Panc1 (cell line): ENCODE measurements at regions not wholly inside any gene's neighbourhood (a gene's known extent, or its start where the extent isn't known, plus 50 kb on each side); places are given as distances from the start of the nearest gene placed in this dataset.

Source experiments
- ATAC-seq: fragments of 200-7000 bp; cut with Tn5 transposase; 2 replicates; pipeline ENCODE4 v1.9.1; 2020; ENCODE audit warnings: mild to moderate bottlenecking, moderate library complexity
- BruUV-seq: library from RNA; stranded (reverse); fragments of 400-500 nt; replicated peaks from 2 replicates; lab custom pipeline; 2021; lab: Mats Ljungman, UMichigan
- CTCF ChIA-PET: fragments of 300-600 bp; sonication (Branson Sonifier 250); formaldehyde crosslinking; loops from one replicate; lab custom pipeline; 2022; ENCODE audit warnings: antibody characterized with exemption; lab: Charles Lee
- POLR2A ChIA-PET: fragments of 300-600 bp; sonication (Branson Sonifier 250); formaldehyde crosslinking; loops from one replicate; lab custom pipeline; 2022; ENCODE audit warnings: antibody characterized with exemption; lab: Charles Lee
- DNase-seq: peaks from one replicate; pipeline ENCODE4 v3.0.0-alpha.2; 2010; ENCODE audit warnings: low read depth, low spot score
- H3K27ac ChIP-seq: 2 replicates; pipeline ENCODE4 v1.5.1; 2011; ENCODE audit warnings: mild to moderate bottlenecking, low read length, inconsistent platforms
- H3K27me3 ChIP-seq: fragments of 200-500 bp; sonication (Bioruptor generic); 2 replicates; pipeline ENCODE4 v1.6.0; 2014; ENCODE audit warnings: low read length, inconsistent platforms; ENCODE audit not compliant: control insufficient read depth, insufficient read depth
- H3K36me3 ChIP-seq: fragments of 200-500 bp; sonication (Bioruptor generic); 2 replicates; pipeline ENCODE4 v1.5.1; 2014; ENCODE audit warnings: inconsistent platforms, mild to moderate bottlenecking, low read length, moderate library complexity; ENCODE audit not compliant: control insufficient read depth, insufficient read depth
- H3K4me1 ChIP-seq: 2 replicates; pipeline ENCODE4 v1.5.1; 2011; ENCODE audit warnings: inconsistent platforms, mild to moderate bottlenecking, low read length, moderate library complexity; ENCODE audit not compliant: control insufficient read depth, insufficient read depth
- H3K4me3 ChIP-seq, 2 experiments: 2 replicates each; pipeline ENCODE4 v1.5.1; 2011 to 2012; ENCODE audit warnings: low read depth in 2 of 2, low read length in 2 of 2, mild to moderate bottlenecking in 2 of 2, inconsistent platforms in 1 of 2, moderate library complexity in 1 of 2
- H3K9me3 ChIP-seq: fragments of 200-500 bp; sonication (Bioruptor generic); 2 replicates; pipeline ENCODE4 v1.5.1; 2014; ENCODE audit warnings: low read depth, mild to moderate bottlenecking, inconsistent platforms, low read length, moderate library complexity; ENCODE audit not compliant: control insufficient read depth, insufficient read depth
- POLR2AphosphoS5 ChIP-seq: IDR thresholded peaks from 2 replicates; pipeline ENCODE4 v1.6.1; 2012; ENCODE audit warnings: mild to moderate bottlenecking, low read depth, low read length, moderate library complexity
- SIN3A ChIP-seq: IDR thresholded peaks from 2 replicates; pipeline ENCODE4 v1.6.1; 2012; ENCODE audit warnings: low read depth, mild to moderate bottlenecking, low read length, moderate library complexity, borderline replicate concordance; ENCODE audit not compliant: insufficient read depth
- TCF7L2 ChIP-seq: IDR thresholded peaks from 2 replicates; pipeline ENCODE4 v1.6.1; 2011; ENCODE audit warnings: mild to moderate bottlenecking, low read depth, low read length, inconsistent platforms
- in situ Hi-C: cut with HindIII; loops from 2 replicates; pipeline ENCODE4 v1.10.0; 2016; ENCODE audit warnings: low sequenced_read_pairs, low pct_unique_long_range_greater_than_20kb
- intact Hi-C: fragments of 100-400 bp; cut with micrococcal nuclease; formaldehyde crosslinking; loops from one replicate; pipeline ENCODE4 v1.10.0; 2022; ENCODE audit not compliant: unreplicated experiment
- TF ChIP-seq, protein P1 (sequence below), 2 experiments: IDR thresholded peaks; 2 replicates each; pipeline ENCODE4 v1.6.1; 2011 to 2012; ENCODE audit warnings: low read depth in 2 of 2, control low read depth in 1 of 2, low read length in 1 of 2, mild to moderate bottlenecking in 1 of 2, moderate library complexity in 1 of 2; ENCODE audit not compliant: insufficient read depth in 1 of 2
- TF ChIP-seq, protein P2 (sequence below): fragments of 450-650 bp; IDR thresholded peaks from 2 replicates; pipeline ENCODE4 v1.5.1; 2017; ENCODE audit warnings: mild to moderate bottlenecking

DNA sequence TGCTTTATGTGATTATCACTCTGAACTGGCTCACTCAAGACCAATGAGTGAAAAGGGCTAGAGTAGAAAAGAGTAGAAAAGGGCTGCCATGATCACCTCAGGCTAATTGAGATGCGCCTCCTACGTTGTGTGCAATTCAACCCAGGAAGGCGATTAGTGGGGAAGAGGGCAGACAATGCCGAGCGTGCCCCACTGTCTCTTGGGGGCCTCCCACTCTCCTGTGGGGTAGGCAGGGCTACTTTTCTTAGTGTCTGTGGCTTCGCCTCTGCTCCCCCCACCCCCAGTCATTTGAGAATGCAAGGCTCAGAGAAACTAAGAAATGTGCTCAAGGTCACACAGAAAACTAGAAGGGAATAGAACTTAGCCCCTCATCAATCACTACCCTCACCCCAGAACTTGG is 57.7 kb upstream of the RASD2 start:
- H3K4me1 ChIP-seq, result no peaks in the 10 kb centered on the region
- POLR2A ChIA-PET, result no interaction called here
- no TSS peak for BruUV-seq
- CTCF ChIA-PET, result no interaction called here
- H3K27me3 ChIP-seq, result no peaks in the 10 kb centered on the region
- ATAC-seq (no peak), DNase-seq (no peak)
- no peak overlapping the region for H3K4me3 ChIP-seq
- H3K27ac ChIP-seq, result no peak overlapping the region
- in situ Hi-C loops, result no loop called here
- H3K36me3 ChIP-seq, result no peaks in the 10 kb centered on the region
- TF ChIP-seq, protein P1, sequence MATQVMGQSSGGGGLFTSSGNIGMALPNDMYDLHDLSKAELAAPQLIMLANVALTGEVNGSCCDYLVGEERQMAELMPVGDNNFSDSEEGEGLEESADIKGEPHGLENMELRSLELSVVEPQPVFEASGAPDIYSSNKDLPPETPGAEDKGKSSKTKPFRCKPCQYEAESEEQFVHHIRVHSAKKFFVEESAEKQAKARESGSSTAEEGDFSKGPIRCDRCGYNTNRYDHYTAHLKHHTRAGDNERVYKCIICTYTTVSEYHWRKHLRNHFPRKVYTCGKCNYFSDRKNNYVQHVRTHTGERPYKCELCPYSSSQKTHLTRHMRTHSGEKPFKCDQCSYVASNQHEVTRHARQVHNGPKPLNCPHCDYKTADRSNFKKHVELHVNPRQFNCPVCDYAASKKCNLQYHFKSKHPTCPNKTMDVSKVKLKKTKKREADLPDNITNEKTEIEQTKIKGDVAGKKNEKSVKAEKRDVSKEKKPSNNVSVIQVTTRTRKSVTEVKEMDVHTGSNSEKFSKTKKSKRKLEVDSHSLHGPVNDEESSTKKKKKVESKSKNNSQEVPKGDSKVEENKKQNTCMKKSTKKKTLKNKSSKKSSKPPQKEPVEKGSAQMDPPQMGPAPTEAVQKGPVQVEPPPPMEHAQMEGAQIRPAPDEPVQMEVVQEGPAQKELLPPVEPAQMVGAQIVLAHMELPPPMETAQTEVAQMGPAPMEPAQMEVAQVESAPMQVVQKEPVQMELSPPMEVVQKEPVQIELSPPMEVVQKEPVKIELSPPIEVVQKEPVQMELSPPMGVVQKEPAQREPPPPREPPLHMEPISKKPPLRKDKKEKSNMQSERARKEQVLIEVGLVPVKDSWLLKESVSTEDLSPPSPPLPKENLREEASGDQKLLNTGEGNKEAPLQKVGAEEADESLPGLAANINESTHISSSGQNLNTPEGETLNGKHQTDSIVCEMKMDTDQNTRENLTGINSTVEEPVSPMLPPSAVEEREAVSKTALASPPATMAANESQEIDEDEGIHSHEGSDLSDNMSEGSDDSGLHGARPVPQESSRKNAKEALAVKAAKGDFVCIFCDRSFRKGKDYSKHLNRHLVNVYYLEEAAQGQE (IDR thresholded peaks at IDR 0.05; ENCODE audit: insufficient read depth in 1 of 2, low read depth in 2 of 2, low read length in 1 of 2), result no peak
- TF ChIP-seq SIN3A, result no peak
- no peak for TF ChIP-seq TCF7L2
- TF ChIP-seq, protein P2, sequence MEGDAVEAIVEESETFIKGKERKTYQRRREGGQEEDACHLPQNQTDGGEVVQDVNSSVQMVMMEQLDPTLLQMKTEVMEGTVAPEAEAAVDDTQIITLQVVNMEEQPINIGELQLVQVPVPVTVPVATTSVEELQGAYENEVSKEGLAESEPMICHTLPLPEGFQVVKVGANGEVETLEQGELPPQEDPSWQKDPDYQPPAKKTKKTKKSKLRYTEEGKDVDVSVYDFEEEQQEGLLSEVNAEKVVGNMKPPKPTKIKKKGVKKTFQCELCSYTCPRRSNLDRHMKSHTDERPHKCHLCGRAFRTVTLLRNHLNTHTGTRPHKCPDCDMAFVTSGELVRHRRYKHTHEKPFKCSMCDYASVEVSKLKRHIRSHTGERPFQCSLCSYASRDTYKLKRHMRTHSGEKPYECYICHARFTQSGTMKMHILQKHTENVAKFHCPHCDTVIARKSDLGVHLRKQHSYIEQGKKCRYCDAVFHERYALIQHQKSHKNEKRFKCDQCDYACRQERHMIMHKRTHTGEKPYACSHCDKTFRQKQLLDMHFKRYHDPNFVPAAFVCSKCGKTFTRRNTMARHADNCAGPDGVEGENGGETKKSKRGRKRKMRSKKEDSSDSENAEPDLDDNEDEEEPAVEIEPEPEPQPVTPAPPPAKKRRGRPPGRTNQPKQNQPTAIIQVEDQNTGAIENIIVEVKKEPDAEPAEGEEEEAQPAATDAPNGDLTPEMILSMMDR, result no peak
- no peak for TF ChIP-seq POLR2AphosphoS5
- H3K9me3 ChIP-seq, result no peaks in the 10 kb centered on the region
- intact Hi-C loops, result no loop called here

DNA sequence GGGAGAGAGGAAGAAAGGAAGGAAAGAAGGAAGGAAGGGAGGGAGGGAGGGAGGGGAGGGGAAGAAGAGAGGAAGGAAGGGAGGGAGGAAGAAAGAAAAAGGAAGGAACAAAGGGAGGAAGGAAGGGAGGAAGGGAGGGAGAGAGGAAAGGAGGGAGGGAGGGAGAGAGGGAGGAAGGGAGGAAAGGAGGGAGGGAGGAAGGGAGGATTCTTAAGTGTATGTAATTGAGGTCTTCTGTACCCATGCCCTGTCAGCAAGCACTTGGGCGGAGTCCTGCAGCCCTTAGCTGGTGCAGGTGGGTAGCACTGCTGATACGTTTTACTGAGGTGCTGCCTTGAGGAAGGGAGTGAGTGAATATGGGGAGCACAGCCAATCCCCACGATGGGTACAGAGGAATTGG is 56.9 kb upstream of the RASD2 start:
- H3K4me3 ChIP-seq, result no peak overlapping the region
- H3K27ac ChIP-seq, result no peak overlapping the region
- ATAC-seq (no peak), DNase-seq (no peak)
- no peaks in the 10 kb centered on the region for H3K9me3 ChIP-seq
- ChIA-PET CTCF (no interaction called here), POLR2A (no interaction called here)
- H3K27me3 ChIP-seq, result no peaks in the 10 kb centered on the region
- in situ Hi-C loops, result no loop called here
- no peaks in the 10 kb centered on the region for H3K36me3 ChIP-seq
- no TSS peak for BruUV-seq
- no peaks in the 10 kb centered on the region for H3K4me1 ChIP-seq
- TF ChIP-seq, protein P1 (IDR thresholded peaks at IDR 0.05; ENCODE audit: insufficient read depth in 1 of 2, low read depth in 2 of 2, low read length in 1 of 2), result no peak
- TF ChIP-seq TCF7L2 (no peak), POLR2AphosphoS5 (no peak), SIN3A (no peak)
- TF ChIP-seq, protein P2, result no peak
- intact Hi-C loops, result no loop called here
